GM18498 (cell line): ENCODE measurements at regions not wholly inside any gene's neighbourhood (a gene's known extent, or its start where the extent isn't known, plus 50 kb on each side); places are given as distances from the start of the nearest gene placed in this dataset.

ENCODE experiments used
- ATAC-seq: cut with Tn5 transposase; IDR thresholded peaks from one replicate; pipeline ENCODE4 v1.9.1; 2021; ENCODE audit warnings: mild to moderate bottlenecking, moderate library complexity; ENCODE audit not compliant: unreplicated experiment

GRCh38 chr21:28256837-28257236, 735.8 kb downstream of the LTN1 start:
- no peak for ATAC-seq

- no peak for ATAC-seq
These were observed 736.3 kb downstream of the LTN1 start for GRCh38 chr21:28256420-28256831.

GRCh38 chr21:28253961-28254360, 738.7 kb downstream of the LTN1 start:
- ATAC-seq = no peak

GRCh38 chr21:28253338-28253737, 739.3 kb downstream of the LTN1 start:
- no peak for ATAC-seq

GRCh38 chr21:28252928-28253327, 739.7 kb downstream of the LTN1 start:
- no peak for ATAC-seq

DNA sequence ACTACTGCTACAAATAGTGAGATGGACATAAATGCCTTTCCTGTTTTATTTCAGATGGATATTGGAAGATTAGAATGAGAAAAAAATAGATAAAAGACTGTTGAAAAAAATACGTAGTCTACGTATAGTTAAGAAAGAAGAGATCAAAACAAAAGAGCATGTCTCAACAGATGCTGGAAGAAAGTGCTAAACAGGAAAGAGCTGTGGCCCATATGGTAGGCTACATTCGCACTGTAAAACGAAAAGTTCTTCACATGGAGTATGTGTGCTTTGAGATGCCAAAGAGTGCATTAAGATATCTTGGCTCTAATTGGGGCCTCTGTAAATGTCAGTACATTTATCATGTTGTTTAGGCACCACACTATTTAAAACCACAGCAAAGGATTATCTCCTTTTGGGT, 741.7 kb downstream of the LTN1 start:
- ATAC-seq = no peak

- no peak for ATAC-seq
These were observed 745.1 kb downstream of the LTN1 start for GRCh38 chr21:28247454-28248020.

GRCh38 chr21:28240586-28240985, 752.1 kb downstream of the LTN1 start:
- no peak for ATAC-seq

DNA sequence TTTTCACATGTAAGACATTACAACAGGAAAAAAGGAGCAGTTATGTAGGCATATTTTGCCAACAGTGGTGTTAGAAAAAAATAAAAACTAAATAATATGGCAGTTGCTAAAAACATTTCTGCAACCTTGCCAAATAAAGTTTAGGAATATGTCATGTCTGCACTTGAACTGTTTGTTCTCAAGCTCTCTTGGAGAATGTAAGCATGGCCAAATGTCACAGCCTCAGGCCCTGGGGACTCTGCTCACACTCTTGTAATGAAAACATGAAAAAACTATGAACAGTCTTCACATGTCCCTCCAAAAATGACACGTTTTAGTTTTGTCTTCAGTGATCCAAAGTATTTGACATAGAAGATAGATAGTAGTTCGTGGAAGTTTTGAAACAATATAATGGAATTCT, 753.3 kb downstream of the LTN1 start:
- ATAC-seq = no peak

DNA sequence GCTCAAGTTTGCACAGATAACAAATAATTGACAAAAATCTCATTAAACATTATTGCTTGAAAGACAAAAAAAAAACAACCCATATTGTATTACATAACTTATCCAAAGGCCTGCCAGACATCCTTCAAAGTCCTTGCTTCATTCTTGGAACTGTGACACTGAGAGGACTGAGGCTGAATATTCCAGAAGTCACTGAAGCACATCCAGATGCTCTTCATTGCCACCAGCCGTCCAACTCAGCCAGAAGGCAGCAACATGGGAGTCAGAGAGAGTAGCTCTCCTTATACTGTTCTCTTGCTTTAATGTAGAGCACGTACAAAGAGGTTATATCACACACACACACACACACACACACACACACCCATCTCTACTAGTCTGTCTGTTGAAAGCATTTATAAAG, 755.0 kb downstream of the LTN1 start:
- ATAC-seq = no peak

- ATAC-seq = no peak
These were observed 757.3 kb downstream of the LTN1 start for GRCh38 chr21:28235169-28235895.

DNA sequence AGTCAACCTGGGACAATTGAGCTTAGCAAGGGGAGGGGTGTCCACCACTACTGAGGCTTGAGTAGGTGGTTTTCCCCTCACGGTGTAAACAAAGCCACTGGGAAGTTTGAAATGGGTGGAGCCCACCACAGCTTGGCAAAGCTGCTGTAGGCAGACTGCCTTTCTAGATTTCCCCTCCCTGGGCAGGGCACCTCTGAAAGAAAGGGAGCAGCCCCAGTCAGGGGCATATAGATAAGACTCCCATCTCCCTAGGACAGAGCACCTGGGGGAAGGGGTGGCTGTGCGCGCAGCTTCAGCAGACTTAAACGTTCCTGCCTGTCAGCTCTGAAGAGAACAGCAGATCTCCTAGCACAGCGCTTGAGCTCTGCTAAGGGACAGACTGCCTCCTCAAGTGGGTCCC, 758.4 kb downstream of the LTN1 start:
- no peak for ATAC-seq

GRCh38 chr21:28233536-28234220, 759.0 kb downstream of the LTN1 start:
- no peak for ATAC-seq

- no peak for ATAC-seq
These were observed 762.1 kb downstream of the LTN1 start for GRCh38 chr21:28230559-28230958.

GRCh38 chr21:28229814-28230213, 762.9 kb downstream of the LTN1 start:
- ATAC-seq = no peak

GRCh38 chr21:28228636-28228995, 764.1 kb downstream of the LTN1 start:
- no peak for ATAC-seq

DNA sequence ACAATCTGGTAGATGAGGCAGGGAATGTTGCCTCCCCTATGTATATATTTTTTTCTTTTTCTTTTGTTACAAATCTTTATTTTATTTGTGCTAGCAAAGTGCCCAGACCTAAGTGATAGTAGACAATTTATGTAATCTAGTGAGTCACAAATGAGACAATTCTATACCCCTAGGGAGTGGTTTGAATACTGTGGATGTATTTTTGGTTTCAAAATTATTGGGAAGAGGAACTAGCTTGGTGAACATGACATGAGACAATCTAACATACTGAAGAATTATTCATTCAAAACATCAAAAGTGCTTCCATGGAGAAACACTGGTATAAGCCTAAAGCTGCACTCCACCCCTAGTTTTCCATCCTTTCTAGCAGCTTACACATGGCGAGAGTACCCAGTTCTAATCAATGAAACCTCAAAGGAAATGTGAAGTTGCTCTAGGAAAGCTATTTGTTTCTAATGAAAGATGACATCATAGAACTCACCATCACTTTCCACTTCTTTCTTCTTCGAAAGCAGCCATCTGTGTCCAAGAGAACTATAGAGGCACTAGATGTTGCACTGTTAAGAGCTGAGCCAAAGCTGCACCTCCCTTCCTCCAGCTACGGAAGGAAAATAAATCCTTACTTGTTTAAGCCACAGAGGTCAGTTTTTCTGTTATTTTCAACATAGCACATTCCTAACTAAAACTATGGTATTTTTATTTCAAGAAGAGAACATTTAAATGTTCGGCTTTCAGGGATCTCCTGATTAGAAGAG, 764.6 kb downstream of the LTN1 start:
- no peak for ATAC-seq

GRCh38 chr21:28226563-28226962, 766.1 kb downstream of the LTN1 start:
- no peak for ATAC-seq

DNA sequence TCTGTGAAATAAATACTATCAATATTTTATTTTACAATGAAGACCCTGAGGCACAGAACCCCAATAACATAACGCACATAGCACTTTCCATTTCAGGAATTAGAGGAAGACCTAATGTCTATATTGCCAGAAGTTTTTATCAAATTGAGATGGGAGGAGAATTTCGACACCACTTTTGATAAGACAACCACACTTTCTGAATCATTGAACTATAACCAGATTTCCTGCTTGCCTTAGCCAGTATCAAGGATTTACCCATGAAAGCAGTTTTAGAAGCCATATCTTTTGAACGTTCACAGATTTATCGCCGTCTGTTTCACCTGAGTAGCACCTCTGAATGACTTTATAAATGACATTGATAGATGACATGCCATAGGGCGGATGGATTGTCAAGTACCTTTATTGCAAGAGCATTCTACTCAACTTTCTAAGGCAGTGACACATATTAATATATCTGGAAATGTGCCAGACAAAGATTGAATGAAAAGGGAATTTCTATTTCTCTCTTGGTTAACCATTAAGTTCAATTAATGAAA, 768.4 kb downstream of the LTN1 start:
- ATAC-seq = no peak

DNA sequence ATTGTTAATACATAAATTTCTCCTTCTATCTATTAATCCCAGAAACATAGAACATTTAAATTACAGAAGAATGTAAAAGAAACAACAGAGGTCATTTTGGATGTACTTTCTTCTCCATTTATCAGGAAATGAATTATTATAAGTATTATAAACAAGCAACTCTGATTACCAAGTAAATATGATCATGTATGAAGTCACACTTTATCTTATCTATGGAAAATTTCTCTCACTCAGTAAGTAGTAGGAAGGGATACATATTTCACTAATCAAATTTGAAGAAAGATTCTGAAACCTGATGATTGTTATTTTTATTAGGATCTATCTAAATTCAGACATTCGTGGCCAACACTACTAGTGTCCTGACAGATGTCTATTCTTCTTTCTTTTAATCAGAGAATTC, 770.7 kb downstream of the LTN1 start:
- no peak for ATAC-seq

DNA sequence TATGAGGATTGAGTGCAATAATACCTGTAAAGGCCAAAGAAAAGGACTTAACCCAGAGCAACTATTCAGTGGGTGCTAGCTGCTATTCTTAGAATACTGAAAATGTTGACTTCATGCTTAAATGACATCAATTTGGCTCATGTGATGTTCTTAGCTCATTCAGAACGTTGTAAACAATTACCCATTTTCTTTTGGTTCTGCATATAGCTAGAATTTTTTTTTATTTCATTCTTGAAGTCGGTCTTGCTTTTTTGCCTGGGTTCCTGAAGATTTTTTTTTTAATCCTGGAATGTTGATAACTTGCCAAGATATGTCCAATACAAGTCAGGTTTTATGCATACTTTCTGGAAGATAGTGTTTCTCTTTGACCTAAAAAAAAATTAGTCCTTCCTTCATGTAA, 772.0 kb downstream of the LTN1 start:
- no peak for ATAC-seq
